DMS53 (cell line): ENCODE measurements at regions not wholly inside any gene's neighbourhood (a gene's known extent, or its start where the extent isn't known, plus 50 kb on each side); places are given as distances from the start of the nearest gene placed in this dataset.

ENCODE experiments used
- DNase-seq: peaks from one replicate; lab custom pipeline; 2025; lab: John Stamatoyannopoulos, UW

- DNase-seq = no peak
Observed at GRCh38 chr6:2465336-2465735, 219.9 kb upstream of the GMDS start.

GRCh38 chr6:2464641-2465040 is 219.2 kb upstream of the GMDS start:
- no peak for DNase-seq

GRCh38 chr6:2462831-2463230 is 217.4 kb upstream of the GMDS start:
- DNase-seq = no peak

- DNase-seq = no peak
Observed at GRCh38 chr6:2460216-2460745, 214.9 kb upstream of the GMDS start.

- no peak for DNase-seq
Observed at GRCh38 chr6:2454180-2454579, 208.8 kb upstream of the GMDS start.

GRCh38 chr6:2450546-2450945 is 205.1 kb upstream of the GMDS start:
- DNase-seq = peak; percentile 84

GRCh38 chr6:2449572-2449940 is 204.2 kb upstream of the GMDS start:
- no peak for DNase-seq

GRCh38 chr6:2448826-2449571 is 203.6 kb upstream of the GMDS start:
- DNase-seq = peak; percentile 91

GRCh38 chr6:2447931-2448330 is 202.5 kb upstream of the GMDS start:
- DNase-seq = no peak

GRCh38 chr6:2447318-2447920 is 202.0 kb upstream of the GMDS start:
- peak; percentile 61 for DNase-seq

- DNase-seq = no peak
Observed at GRCh38 chr6:2441601-2442475, 196.4 kb upstream of the GMDS start.

GRCh38 chr6:2440516-2440915 is 195.1 kb upstream of the GMDS start:
- no peak for DNase-seq

GRCh38 chr6:2439632-2440031 is 194.2 kb upstream of the GMDS start:
- DNase-seq = no peak

- DNase-seq = no peak
Observed at GRCh38 chr6:2439082-2439481, 193.7 kb upstream of the GMDS start.

GRCh38 chr6:2436410-2437154 is 191.2 kb upstream of the GMDS start:
- no peak for DNase-seq

GRCh38 chr6:2435323-2435722 is 189.9 kb upstream of the GMDS start:
- DNase-seq = no peak

- DNase-seq = no peak
Observed at GRCh38 chr6:2434912-2435311, 189.5 kb upstream of the GMDS start.

GRCh38 chr6:2434116-2434515 is 188.7 kb upstream of the GMDS start:
- DNase-seq = peak; percentile 17

GRCh38 chr6:2433711-2434110 is 188.3 kb upstream of the GMDS start:
- no peak for DNase-seq

- DNase-seq = no peak
Observed at GRCh38 chr6:2433266-2433665, 187.9 kb upstream of the GMDS start.

- DNase-seq = peak; percentile 25
Observed at GRCh38 chr6:2432292-2432691, 186.9 kb upstream of the GMDS start.

GRCh38 chr6:2430612-2431011 is 185.2 kb upstream of the GMDS start:
- no peak for DNase-seq
